Suprapubic skin (tissue), 3 donors: ENCODE measurements at regions not wholly inside any gene's neighbourhood (a gene's known extent, or its start where the extent isn't known, plus 50 kb on each side); places are given as distances from the start of the nearest gene placed in this dataset.

Experiments
- CTCF ChIP-seq, 2 donors: fragments of 200-600 bp in 1 of 2; fragments of 450-650 bp in 1 of 2; sonication (generic) in 1 of 2; IDR thresholded peaks; one replicate each; pipeline ENCODE4 v1.5.1; 2016 to 2019; ENCODE audit warnings: antibody characterized with exemption in 2 of 2, mild to moderate bottlenecking in 1 of 2, moderate library complexity in 1 of 2
- POLR2A ChIP-seq, 2 donors: fragments of 450-650 bp; IDR thresholded peaks; one replicate each; pipeline ENCODE4 v1.6.1; 2017; ENCODE audit warnings: antibody characterized with exemption in 2 of 2, mild to moderate bottlenecking in 2 of 2, moderate library complexity in 2 of 2

DNA sequence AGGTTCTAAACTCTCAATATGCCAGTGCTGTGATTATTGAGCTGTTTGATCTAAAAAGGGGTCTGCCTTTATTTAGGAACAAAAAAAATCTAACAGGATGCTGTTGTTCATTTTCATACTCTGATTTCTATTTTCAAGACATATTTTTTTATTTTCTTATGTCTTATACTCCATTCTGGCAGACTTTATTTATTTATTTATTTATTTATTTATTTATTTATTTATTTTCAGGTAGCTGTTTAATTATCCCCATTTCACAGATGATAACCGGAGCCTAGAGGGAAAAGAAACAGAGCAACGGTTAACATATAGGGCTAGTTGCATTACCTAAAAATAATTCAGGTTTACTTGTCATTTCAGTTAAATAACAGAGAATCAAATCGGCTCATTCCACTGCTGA lies 174.4 kb downstream of the CENPF start:
- TF ChIP-seq CTCF (IDR thresholded peaks at IDR 0.05) = no peak
- no peak for TF ChIP-seq POLR2A (IDR thresholded peaks at IDR 0.05)
